Anterior cingulate cortex (tissue), 58 donors: ENCODE measurements at regions not wholly inside any gene's neighbourhood (a gene's known extent, or its start where the extent isn't known, plus 50 kb on each side); places are given as distances from the start of the nearest gene placed in this dataset.
A peak's percentile ranks its signal among the peaks of the same experiment; 100 is the strongest.

Experiments
- DNase-seq, 58 donors: peaks; one replicate each; lab custom pipeline; 2025; lab: John Stamatoyannopoulos, UW

- no peak for DNase-seq
These were observed 422.1 kb upstream of the CDH5 start for GRCh38 chr16:65944361-65944760.

DNA sequence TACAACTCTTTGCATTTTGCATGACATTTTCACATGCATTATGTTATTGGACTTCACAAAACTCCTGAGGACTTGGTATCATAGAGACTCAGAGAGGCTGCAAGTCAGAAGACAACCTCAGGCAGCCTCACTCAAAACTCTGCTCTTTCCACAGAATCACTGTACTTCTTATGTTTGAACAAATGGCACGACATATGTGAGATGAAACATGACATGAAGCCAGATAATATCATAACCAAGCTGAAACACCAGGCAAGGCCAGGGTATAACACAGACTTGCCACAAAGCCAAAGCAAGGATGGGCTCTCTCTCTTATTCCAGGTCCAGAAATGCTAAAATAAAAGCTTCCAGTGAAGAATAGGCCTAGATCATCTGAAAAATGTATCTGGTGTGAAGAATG lies 425.8 kb upstream of the CDH5 start:
- no peak for DNase-seq

DNA sequence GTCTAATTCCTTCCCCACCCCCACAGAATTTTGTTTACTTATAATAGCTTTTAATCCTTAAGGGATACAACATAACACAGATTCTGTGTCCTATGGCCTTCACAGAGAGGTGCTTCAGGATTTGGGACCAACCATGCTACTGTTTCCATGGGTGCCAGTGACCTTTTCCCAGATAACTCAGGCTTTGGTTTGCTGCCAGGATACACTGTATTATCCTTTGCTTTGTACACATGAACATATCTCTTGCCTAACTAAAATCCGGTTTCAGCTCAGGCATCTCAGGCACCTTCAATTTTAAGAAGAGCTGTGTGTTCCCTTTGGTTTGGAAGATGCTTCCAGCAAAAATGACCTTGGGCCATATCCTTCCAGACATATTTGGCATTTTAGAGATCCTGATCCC lies 428.4 kb upstream of the CDH5 start:
- DNase-seq, result no peak

GRCh38 chr16:65937455-65937854 lies 429.0 kb upstream of the CDH5 start:
- no peak for DNase-seq

DNA sequence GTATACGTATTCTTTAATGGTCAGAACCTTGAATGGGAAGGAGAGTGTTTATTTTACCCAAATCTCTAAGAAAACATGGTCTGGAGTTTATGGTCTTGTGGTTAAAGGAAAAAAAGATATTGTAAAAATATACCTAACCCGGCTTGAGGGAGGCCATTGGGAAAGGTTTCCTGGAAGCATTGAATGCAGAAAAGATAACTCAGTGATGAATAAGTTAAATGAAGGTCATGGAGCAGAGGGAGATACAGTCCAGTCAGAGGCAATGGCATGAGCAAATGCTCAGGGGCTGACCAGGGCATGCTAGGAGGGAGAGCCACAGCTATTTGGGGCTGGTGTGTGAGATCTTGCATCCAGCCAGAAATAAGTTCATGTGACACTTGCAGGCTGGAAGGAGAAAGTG lies 430.4 kb upstream of the CDH5 start:
- DNase-seq, result no peak

GRCh38 chr16:65934443-65934842 lies 432.0 kb upstream of the CDH5 start:
- DNase-seq, result no peak

GRCh38 chr16:65933703-65934102 lies 432.8 kb upstream of the CDH5 start:
- DNase-seq, result no peak

DNA sequence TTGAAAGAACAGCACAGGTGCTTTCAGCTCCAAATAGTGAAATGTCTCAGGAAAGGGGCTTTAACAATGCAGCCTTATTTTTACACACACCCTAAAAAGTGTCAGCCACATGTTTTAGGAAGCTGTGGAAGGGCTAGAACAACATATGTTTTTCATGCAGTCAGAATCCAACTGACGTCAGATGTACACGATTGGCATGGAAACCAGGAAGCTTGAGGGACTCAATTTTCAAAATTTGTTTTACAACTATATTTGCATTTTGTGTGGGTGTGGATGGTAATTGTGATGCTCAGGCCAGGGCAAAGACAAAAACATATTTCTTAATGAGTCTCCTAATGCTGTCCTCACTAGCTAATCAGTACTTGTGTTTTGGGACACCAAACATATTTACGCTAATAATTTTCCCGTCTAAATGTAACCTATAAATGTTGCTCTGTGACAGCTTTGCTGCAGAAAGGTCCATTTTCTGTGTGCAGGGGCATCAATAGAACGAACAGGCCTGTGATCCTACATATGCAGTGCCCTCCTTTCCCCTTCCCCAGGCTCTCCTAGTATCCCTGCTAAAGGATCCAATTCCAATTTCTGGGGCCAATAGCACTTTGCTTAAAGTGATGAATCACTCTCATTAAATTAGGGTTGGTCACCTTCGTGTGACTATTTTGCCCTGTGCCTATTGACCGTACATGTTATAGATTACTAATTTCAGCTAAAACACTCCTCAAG lies 434.0 kb upstream of the CDH5 start:
- DNase-seq, result no peak

- no peak for DNase-seq
These were observed 443.6 kb upstream of the CDH5 start for GRCh38 chr16:65922923-65923322.

DNA sequence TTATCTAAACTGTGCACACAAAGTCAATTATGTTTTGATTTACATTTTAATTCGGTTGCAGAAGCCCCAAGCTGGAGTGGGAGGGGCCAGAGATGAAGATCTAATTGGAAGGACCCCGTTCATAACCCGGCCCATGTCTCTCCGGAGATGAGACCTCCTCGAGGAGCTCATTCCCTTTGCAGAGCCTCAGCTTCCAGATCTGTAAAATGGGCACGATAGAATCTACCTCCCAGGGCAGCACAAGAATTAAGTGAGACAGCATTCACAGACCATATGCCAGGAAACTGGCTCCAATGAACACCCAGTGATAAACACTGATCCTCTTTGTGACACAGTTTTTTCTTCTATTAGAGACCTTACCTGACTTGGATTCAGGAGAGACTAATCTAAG lies 446.5 kb upstream of the CDH5 start:
- no peak for DNase-seq

GRCh38 chr16:65919145-65919985 lies 447.1 kb upstream of the CDH5 start:
- no peak for DNase-seq

- DNase-seq, result no peak
These were observed 449.0 kb upstream of the CDH5 start for GRCh38 chr16:65917466-65917865.

GRCh38 chr16:65916995-65917394 lies 449.5 kb upstream of the CDH5 start:
- DNase-seq, result no peak

GRCh38 chr16:65910291-65910690 lies 456.2 kb upstream of the CDH5 start:
- DNase-seq, result no peak

DNA sequence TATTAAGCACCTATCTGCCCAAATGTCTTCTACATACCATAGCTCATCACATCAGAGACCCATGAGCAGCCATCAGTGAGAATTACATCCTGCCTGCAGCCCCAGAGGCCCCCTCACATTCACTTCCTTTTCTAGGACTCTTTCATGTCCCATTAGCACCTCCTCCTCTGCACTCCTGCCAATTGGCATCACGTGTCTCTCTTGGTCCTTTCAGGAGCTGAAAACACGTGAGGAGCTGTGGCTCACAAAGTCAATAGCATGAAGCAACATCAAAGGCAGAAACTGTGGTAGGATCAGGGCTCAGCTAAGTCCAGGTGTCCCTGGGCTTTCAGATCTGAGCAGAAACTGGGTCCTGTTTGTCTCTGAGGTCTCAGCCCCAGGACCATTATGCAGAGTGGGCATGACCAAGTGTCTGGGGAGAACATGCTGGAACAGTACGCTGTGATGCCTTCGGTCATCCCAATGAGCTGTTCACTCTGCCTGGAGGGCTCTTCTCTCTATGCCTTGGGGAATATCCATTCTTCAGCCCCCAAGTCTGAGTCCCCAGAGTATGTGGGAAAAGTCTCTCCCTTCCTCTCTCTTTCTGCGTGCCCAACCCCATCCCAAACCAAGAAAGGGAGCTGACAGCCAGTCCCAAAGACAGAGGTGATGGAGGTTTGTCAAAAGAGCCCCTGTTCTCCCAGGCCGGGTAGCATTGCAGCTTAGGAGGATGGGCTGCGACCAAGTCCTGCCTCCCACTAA lies 457.0 kb upstream of the CDH5 start:
- no peak for DNase-seq

DNA sequence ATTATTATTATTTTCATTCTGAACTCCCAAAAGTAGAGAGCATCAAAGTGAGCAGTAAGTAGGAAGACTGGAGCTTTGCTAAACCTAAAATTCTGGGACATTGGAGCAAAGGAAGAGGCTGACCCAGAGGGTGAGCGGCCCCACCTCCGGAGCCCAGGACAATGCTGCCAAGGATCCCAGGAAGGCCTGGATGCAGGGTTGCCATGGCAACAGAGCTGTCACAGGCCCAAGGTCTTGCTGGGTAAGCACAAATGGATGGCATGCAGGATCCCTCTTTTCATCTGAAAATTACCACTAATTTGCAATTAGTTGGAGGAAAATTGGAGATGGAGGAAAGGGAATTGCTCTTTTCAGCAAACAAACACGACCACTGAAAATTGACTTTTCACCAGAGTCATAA lies 457.9 kb upstream of the CDH5 start:
- peak in 11 of 58 donors; percentile 1 to 25 (median 8) for DNase-seq

DNA sequence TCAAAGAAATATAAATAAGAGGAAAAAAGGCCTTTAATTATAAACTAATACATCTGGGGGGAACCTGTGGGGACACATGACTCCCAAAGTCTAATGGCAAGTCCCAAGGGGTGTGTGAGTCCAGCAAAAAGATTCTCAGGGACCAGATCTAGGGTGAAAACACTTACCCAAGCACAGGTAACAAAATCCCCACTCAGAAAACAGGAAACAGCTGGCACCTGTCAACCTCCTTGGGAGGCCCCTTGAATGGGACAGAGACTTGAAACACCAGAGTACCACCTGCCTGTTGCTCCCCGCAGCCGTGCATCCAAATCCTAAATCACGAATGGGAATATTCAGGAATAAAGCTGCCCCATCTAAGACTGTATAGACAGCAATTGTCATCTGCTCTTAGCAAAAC lies 461.2 kb upstream of the CDH5 start:
- DNase-seq, result no peak

DNA sequence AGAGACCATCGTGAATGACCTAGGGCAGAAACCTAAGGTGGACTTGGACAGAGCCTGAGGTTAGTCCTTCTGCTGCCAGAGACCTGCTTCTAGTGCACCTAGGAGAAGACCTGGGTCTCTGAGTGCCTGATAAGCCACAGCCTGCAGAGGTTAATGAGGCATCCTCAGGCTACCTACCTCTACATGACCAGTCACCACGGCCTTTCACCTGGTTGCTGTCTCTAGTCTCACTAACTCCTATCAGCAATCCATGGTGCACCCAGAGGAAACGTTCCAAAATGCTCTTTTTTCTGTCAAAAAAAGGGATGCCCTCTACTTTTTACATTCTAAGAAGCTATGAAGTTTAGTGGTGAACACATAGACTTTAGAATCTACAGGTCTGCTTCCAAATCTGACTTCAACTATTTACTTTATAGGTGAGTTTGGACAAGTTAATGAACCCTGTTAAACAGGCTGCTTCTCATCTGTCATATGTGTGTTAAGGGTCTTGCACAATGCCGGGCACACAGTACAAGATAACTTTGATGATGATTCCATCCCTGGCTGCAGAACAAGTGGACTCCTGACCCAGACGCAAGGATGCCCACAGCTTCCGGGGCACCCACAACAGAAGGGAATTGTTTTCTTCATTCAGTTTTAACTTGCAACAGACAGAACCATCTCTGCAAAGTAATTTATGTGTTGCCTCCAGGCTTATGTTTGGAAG lies 469.9 kb upstream of the CDH5 start:
- DNase-seq, result no peak

GRCh38 chr16:65895906-65896305 lies 470.6 kb upstream of the CDH5 start:
- no peak for DNase-seq

GRCh38 chr16:65895486-65895885 lies 471.0 kb upstream of the CDH5 start:
- no peak for DNase-seq

- DNase-seq, result no peak
These were observed 476.3 kb upstream of the CDH5 start for GRCh38 chr16:65890203-65890602.
